K562 (cell line): ENCODE measurements at regions not wholly inside any gene's neighbourhood (a gene's known extent, or its start where the extent isn't known, plus 50 kb on each side); places are given as distances from the start of the nearest gene placed in this dataset.

Experiments
- ATAC-seq: fragments of 200-7000 bp; cut with Tn5 transposase; 3 replicates; pipeline ENCODE4 v1.9.1; 2020; ENCODE audit warnings: moderate library complexity
- BruUV-seq: library from RNA; stranded (reverse); fragments of 400-500 nt; replicated peaks from 2 replicates; lab custom pipeline; 2021; lab: Mats Ljungman, UMichigan
- CTCF ChIA-PET: fragments of 300-600 bp; formaldehyde crosslinking; extraction: SDS; loops from one replicate; lab custom pipeline; 2021; ENCODE audit warnings: low intra/inter-chr PET ratio; lab: Yijun Ruan, JAX
- POLR2A ChIA-PET: fragments of 300-600, 350-650 bp; sonication (Branson Sonifier 250); formaldehyde crosslinking; extraction: SDS; loops from one replicate; lab custom pipeline; 2021; ENCODE audit warnings: antibody characterized with exemption, inconsistent platforms; lab: Yijun Ruan, JAX
- DNase-seq, 4 experiments: peaks; one replicate each; pipeline versions ENCODE4 v3.0.0 to v3.0.0-alpha.2; 2011 to 2018; ENCODE audit warnings: low spot score in 3 of 4, mixed read lengths in 3 of 4; ENCODE audit errors: extremely low read depth in 1 of 4
- FAIRE-seq: peaks from 2 replicates; lab custom pipeline; 2011; peaks lifted over from hg19 to GRCh38; lab: Jason Lieb, UNC
- H2AFZ ChIP-seq: 2 replicates; pipeline ENCODE4 v1.6.0; 2011; ENCODE audit warnings: low read depth, low read length, control low read depth, inconsistent platforms
- H3K27ac ChIP-seq: fragments of 200-600 bp; 3 replicates; pipeline ENCODE4 v1.8.0; 2011; ENCODE audit warnings: low read depth, mild to moderate bottlenecking, control low read depth, inconsistent platforms, low read length, moderate library complexity, mixed read lengths; ENCODE audit errors: extremely low read depth
- H3K27me3 ChIP-seq, 2 experiments: fragments of 300-600 bp in 1 of 2; 2 replicates in 1 of 2; 3 replicates in 1 of 2; pipeline versions ENCODE4 v1.6.0 to v1.8.0; 2011; ENCODE audit warnings: inconsistent platforms in 2 of 2, low read length in 2 of 2, mild to moderate bottlenecking in 1 of 2, mixed read lengths in 1 of 2, moderate library complexity in 1 of 2; ENCODE audit not compliant: control insufficient read depth in 2 of 2, insufficient read depth in 2 of 2
- H3K36me3 ChIP-seq: fragments of 300-600 bp; 3 replicates; pipeline ENCODE4 v1.8.0; 2011; ENCODE audit warnings: mild to moderate bottlenecking, low read length, inconsistent platforms; ENCODE audit not compliant: control insufficient read depth, insufficient read depth
- H3K4me1 ChIP-seq, 2 experiments: fragments of 200-600 bp in 1 of 2; replicated peaks in 1 of 2; 2 replicates in 1 of 2; 3 replicates in 1 of 2; pipeline versions ENCODE4 v1.5.1 to v1.8.0; 2011; ENCODE audit warnings: inconsistent platforms in 2 of 2, low read length in 2 of 2, mild to moderate bottlenecking in 1 of 2, mixed read lengths in 1 of 2, moderate library complexity in 1 of 2; ENCODE audit not compliant: control insufficient read depth in 2 of 2, insufficient read depth in 2 of 2
- H3K4me2 ChIP-seq: 2 replicates; pipeline ENCODE4 v1.6.1; 2011; ENCODE audit warnings: low read length, control low read depth, inconsistent platforms, mixed read lengths; ENCODE audit not compliant: insufficient read depth
- H3K4me3 ChIP-seq: fragments of 200-600 bp; sonication (generic), shearing (Covaris generic); 2 replicates; pipeline ENCODE4 v1.5.1; 2016; ENCODE audit warnings: control low read depth, inconsistent platforms
- H3K79me2 ChIP-seq: fragments of 200-600 bp; 3 replicates; pipeline ENCODE4 v1.8.0; 2011; ENCODE audit warnings: low read length, inconsistent platforms; ENCODE audit not compliant: control insufficient read depth, insufficient read depth
- H3K9ac ChIP-seq, 2 experiments: 2 replicates each; pipeline versions ENCODE4 v1.6.0 to v1.6.1; 2011; ENCODE audit warnings: low read depth in 2 of 2, low read length in 2 of 2, control low read depth in 1 of 2, inconsistent platforms in 1 of 2, mild to moderate bottlenecking in 1 of 2, mixed read lengths in 1 of 2; ENCODE audit not compliant: insufficient read depth in 1 of 2
- H3K9me1 ChIP-seq: one replicate; pipeline ENCODE4 v1.6.0; 2011; ENCODE audit warnings: inconsistent platforms, mild to moderate bottlenecking, low read length, moderate library complexity; ENCODE audit not compliant: control insufficient read depth, insufficient read depth
- H3K9me3 ChIP-seq: replicated peaks from 2 replicates; pipeline ENCODE4 v1.5.1; 2011; ENCODE audit warnings: low read depth, low read length, inconsistent platforms; ENCODE audit not compliant: control insufficient read depth, insufficient read depth
- H4K20me1 ChIP-seq: replicated peaks from 2 replicates; pipeline ENCODE4 v1.6.1; 2011; ENCODE audit warnings: low read length, inconsistent platforms, mixed read lengths; ENCODE audit not compliant: control insufficient read depth, insufficient read depth
- ARID1B ChIP-seq: fragments of 450-650 bp; IDR thresholded peaks from 2 replicates; pipeline ENCODE4 v1.6.1; 2016; ENCODE audit warnings: antibody characterized with exemption, mild to moderate bottlenecking, inconsistent platforms
- CBFA2T2 ChIP-seq: fragments of 450-650 bp; conservative IDR thresholded peaks from 2 replicates; pipeline ENCODE4 v1.6.1; 2017; ENCODE audit warnings: mild to moderate bottlenecking
- CBFA2T3 ChIP-seq: fragments of 450-650 bp; IDR thresholded peaks from 2 replicates; pipeline ENCODE4 v1.6.1; 2017
- EP300 ChIP-seq: IDR thresholded peaks from 2 replicates; pipeline ENCODE4 v1.6.1; 2012; ENCODE audit warnings: low read length, improper control_type of control experiment
- SMARCA4 ChIP-seq: fragments of 450-650 bp; IDR thresholded peaks from 2 replicates; pipeline ENCODE4 v1.6.1; 2016
- TAL1 ChIP-seq: fragments of 450-650 bp; IDR thresholded peaks from 2 replicates; pipeline ENCODE4 v1.6.1; 2016; ENCODE audit warnings: mild to moderate bottlenecking
- USF2 ChIP-seq: sonication (generic); formaldehyde crosslinking; IDR thresholded peaks from 2 replicates; pipeline ENCODE4 v1.5.0; 2020; ENCODE audit warnings: missing genetic modification reagents
- ZNF134 ChIP-seq: fragments of 250-450 bp; sonication (Bioruptor Pico); conservative IDR thresholded peaks from 2 replicates; pipeline ENCODE4 v1.4.0; 2020
- ZNF282 ChIP-seq: sonication (generic); formaldehyde crosslinking; IDR thresholded peaks from 2 replicates; pipeline ENCODE4 v1.8.1; 2023; ENCODE audit warnings: missing genetic modification reagents
- ZNF384 ChIP-seq: IDR thresholded peaks from 2 replicates; pipeline ENCODE4 v1.6.1; 2012; ENCODE audit warnings: low read depth, low read length, improper control_type of control experiment
- WGBS: fragments of 100-300 bp; shearing (Covaris generic); methylation state at CpG from one replicate; pipeline ENCODE4 v1.1.6; 2016; ENCODE audit warnings: low coverage, mixed read lengths; ENCODE audit not compliant: insufficient coverage; ENCODE audit errors: missing lambda C conversion rate; 5-methylcytosine and 5-hydroxymethylcytosine counted together
- in situ Hi-C: fragments of 300-500 bp; cut with MboI; formaldehyde crosslinking; loops from 4 replicates; pipeline ENCODE4 v1.15.0; 2018; ENCODE audit warnings: inconsistent platforms, mixed read lengths
- intact Hi-C: fragments of 100-400 bp; cut with micrococcal nuclease; formaldehyde crosslinking; loops from 2 replicates; pipeline ENCODE4 v1.14.2; 2022
- TF ChIP-seq, protein P1 (sequence below): IDR thresholded peaks from 2 replicates; pipeline ENCODE4 v1.6.1; 2012; ENCODE audit warnings: low read depth, low read length, improper control_type of control experiment, borderline replicate concordance
- TF ChIP-seq, protein P2 (sequence below): fragments of 250-450 bp; sonication (Bioruptor Pico); IDR thresholded peaks from 2 replicates; pipeline ENCODE4 v1.4.0; 2020; ENCODE audit warnings: borderline replicate concordance

DNA sequence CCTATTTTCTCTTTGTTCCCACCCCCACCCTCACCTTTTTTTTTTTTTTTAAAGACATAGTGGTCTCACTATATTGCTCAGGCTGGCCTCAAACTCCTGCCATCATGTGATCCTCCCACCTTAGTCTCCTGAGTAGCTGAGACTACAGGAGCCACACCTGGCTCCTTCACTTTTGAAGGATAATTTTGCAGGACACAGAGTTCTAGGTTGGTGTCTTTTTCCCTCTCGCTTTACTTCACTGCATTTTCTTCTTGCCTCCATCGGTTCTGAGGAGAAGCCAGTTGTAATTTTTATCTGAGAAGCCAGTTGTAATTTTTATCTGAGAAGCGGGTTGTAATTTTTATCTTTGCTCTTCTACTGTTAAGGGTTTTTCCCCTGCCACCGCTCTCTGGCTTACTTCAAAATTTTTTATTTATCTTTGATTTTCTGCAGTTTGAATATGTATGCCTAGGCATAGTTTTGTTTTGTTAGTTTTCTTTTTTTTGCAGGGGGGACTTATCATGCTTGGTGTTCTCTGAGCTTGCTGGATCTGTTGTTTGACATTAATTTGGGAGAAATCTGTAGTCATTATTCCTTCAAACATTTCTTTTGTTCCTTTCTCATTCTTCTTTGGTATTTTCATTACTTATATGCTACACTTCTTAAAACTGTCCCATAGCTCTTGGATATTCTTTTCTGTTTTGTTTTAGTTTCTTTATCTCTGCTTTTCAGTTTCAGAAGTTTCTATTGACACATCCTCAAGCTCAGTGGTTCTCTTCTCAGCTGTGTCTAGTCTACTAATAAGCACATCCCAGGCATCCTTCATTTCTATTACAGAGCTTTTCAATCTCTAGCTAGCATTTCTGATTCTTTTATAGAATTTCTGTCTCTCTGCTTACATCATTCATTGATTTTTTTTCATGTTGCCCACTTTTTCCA lies 148.2 kb upstream of the CHD1 start:
- Histone ChIP-seq H3K9me1 (no peaks in the 10 kb centered on the region), H3K4me1 (peaks cover 5 to 8% of the 10 kb centered on the region in 2 experiments; a peak in 3 of 5 replicates), H4K20me1 (no peaks in the 10 kb centered on the region), H2AFZ (peak overlapping the region; percentile 57), H3K27ac (peak overlapping the region; percentile 20; the same call in 1 of the 3 replicates), H3K4me2 (no peak overlapping the region), H3K79me2 (no peaks in the 10 kb centered on the region), H3K27me3 (no peaks in the 10 kb centered on the region), H3K4me3 (no peak overlapping the region), H3K9me3 (no peaks in the 10 kb centered on the region), H3K36me3 (no peaks in the 10 kb centered on the region), H3K9ac (no peak overlapping the region)
- WGBS: 0% methylated on average over 4 of the region's 4 CpGs
- ChIA-PET POLR2A (interaction anchor here (0.7 to 1.0 kb wide), 2 partner anchors 13 to 164 kb away, joined by 3 read pairs; no protein-coding TSS in a partner anchor), CTCF (interaction anchor here (0.7 kb wide), 1 partner anchor 184 kb away, joined by 6 read pairs; no protein-coding TSS in a partner anchor)
- 0 out of 2 replicates have a peak, but pooled peaks have one; percentile 25 for TF ChIP-seq EP300
- 0 out of 2 replicates have a peak, but pooled peaks have one; percentile 12 for TF ChIP-seq USF2 (CRISPR knock-in tag)
- peak; percentile 67 for TF ChIP-seq ARID1B
- peak; percentile 40 for TF ChIP-seq TAL1
- TF ChIP-seq CBFA2T2: peak; percentile 16; the same call in 1 of the 2 replicates
- TF ChIP-seq SMARCA4: peak; percentile 49; the same call in 1 of the 2 replicates
- TF ChIP-seq ZNF282 (CRISPR knock-in tag): no peak
- TF ChIP-seq ZNF134 (CRISPR knock-in tag): 0 out of 2 replicates have a peak, but pooled peaks have one; percentile 31
- TF ChIP-seq, protein P1, sequence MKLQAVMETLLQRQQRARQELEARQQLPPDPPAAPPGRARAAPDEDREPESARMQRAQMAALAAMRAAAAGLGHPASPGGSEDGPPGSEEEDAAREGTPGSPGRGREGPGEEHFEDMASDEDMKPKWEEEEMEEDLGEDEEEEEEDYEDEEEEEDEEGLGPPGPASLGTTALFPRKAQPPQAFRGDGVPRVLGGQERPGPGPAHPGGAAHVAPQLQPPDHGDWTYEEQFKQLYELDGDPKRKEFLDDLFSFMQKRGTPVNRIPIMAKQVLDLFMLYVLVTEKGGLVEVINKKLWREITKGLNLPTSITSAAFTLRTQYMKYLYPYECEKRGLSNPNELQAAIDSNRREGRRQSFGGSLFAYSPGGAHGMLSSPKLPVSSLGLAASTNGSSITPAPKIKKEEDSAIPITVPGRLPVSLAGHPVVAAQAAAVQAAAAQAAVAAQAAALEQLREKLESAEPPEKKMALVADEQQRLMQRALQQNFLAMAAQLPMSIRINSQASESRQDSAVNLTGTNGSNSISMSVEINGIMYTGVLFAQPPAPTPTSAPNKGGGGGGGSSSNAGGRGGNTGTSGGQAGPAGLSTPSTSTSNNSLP: no peak
- TF ChIP-seq, protein P2, sequence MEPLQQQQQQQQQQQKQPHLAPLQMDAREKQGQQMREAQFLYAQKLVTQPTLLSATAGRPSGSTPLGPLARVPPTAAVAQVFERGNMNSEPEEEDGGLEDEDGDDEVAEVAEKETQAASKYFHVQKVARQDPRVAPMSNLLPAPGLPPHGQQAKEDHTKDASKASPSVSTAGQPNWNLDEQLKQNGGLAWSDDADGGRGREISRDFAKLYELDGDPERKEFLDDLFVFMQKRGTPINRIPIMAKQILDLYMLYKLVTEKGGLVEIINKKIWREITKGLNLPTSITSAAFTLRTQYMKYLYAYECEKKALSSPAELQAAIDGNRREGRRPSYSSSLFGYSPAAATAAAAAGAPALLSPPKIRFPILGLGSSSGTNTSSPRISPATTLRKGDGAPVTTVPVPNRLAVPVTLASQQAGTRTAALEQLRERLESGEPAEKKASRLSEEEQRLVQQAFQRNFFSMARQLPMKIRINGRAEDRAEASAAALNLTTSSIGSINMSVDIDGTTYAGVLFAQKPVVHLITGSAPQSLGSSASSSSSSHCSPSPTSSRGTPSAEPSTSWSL (CRISPR knock-in tag): no peak
- TF ChIP-seq ZNF384: peak; percentile 83
- TF ChIP-seq CBFA2T3: peak; percentile 64
- FAIRE-seq (peak; percentile 26), ATAC-seq (peak; percentile 59), DNase-seq (no peak)
- no TSS peak for BruUV-seq
- in situ Hi-C loops: no loop called here
- intact Hi-C loops: no loop called here
